ENCODE measurements at regions not wholly inside any gene's neighbourhood (a gene's known extent, or its start where the extent isn't known, plus 50 kb on each side); places are given as distances from the start of the nearest gene placed in this dataset.

GRCh38 chr5:113719549-113719948, 206.1 kb downstream of the YTHDC2 start:
- TF ChIP-seq SNAI2 (CRISPR knock-in tag; IDR thresholded peaks at IDR 0.05) (no peak), ISL1 (CRISPR knock-in tag; IDR thresholded peaks at IDR 0.05) (no peak), ZFP3 (CRISPR knock-in tag; IDR thresholded peaks at IDR 0.05) (no peak), CSDC2 (CRISPR knock-in tag; IDR thresholded peaks at IDR 0.05) (no peak), CSRNP3 (CRISPR knock-in tag; IDR thresholded peaks at IDR 0.05) (no peak), ZC3H10 (CRISPR knock-in tag; IDR thresholded peaks at IDR 0.05) (no peak)
- ATAC-seq: no peak

DNA sequence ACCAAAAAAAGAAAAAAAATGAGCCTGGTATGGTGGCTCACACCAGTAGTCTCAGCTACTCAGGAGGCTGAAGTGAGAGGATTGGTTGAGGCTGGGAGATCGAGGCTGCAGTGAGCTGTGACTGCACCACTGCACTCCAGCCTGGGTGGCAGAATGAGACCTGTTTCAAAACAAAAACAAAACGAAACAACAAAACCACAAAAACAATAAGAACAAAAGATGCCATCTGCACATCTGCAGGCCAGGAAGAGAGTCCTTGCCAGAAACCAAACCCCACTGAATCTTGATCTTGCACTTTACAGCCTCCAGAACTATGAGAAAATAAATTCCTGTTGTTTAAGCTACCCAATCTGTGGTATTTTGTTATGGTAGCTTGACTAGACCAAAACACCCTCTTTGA, 207.7 kb downstream of the YTHDC2 start:
- no peak for ATAC-seq
- TF ChIP-seq RARB (CRISPR knock-in tag; IDR thresholded peaks at IDR 0.05) (no peak), TSHZ2 (CRISPR knock-in tag; IDR thresholded peaks at IDR 0.05) (no peak), ZFP3 (CRISPR knock-in tag; IDR thresholded peaks at IDR 0.05) (no peak), ZNF70 (CRISPR knock-in tag; IDR thresholded peaks at IDR 0.05) (no peak), TCF4 (CRISPR knock-in tag; IDR thresholded peaks at IDR 0.05; ENCODE audit: borderline replicate concordance) (no peak), ZC3H10 (CRISPR knock-in tag; IDR thresholded peaks at IDR 0.05) (no peak), TOX (CRISPR knock-in tag; IDR thresholded peaks at IDR 0.05; ENCODE audit: borderline replicate concordance) (no peak), ZNF8 (CRISPR knock-in tag; IDR thresholded peaks at IDR 0.05) (no peak), PPARA (CRISPR knock-in tag; IDR thresholded peaks at IDR 0.05; ENCODE audit: borderline replicate concordance) (no peak), BACH2 (CRISPR knock-in tag; IDR thresholded peaks at IDR 0.05; ENCODE audit: borderline replicate concordance) (no peak), ZFP30 (CRISPR knock-in tag; IDR thresholded peaks at IDR 0.05) (no peak), ZNF565 (CRISPR knock-in tag; conservative IDR thresholded peaks at IDR 0.05; ENCODE audit: low read depth) (no peak), GLIS3 (CRISPR knock-in tag; IDR thresholded peaks at IDR 0.05) (no peak), CSRNP3 (CRISPR knock-in tag; IDR thresholded peaks at IDR 0.05) (no peak), ARNTL (CRISPR knock-in tag; IDR thresholded peaks at IDR 0.05; ENCODE audit: borderline replicate concordance, low read depth) (no peak)
- TF ChIP-seq, protein P1, sequence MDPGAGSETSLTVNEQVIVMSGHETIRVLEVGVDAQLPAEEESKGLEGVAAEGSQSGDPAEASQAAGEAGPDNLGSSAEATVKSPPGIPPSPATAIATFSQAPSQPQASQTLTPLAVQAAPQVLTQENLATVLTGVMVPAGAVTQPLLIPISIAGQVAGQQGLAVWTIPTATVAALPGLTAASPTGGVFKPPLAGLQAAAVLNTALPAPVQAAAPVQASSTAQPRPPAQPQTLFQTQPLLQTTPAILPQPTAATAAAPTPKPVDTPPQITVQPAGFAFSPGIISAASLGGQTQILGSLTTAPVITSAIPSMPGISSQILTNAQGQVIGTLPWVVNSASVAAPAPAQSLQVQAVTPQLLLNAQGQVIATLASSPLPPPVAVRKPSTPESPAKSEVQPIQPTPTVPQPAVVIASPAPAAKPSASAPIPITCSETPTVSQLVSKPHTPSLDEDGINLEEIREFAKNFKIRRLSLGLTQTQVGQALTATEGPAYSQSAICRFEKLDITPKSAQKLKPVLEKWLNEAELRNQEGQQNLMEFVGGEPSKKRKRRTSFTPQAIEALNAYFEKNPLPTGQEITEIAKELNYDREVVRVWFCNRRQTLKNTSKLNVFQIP (CRISPR knock-in tag; IDR thresholded peaks at IDR 0.05; ENCODE audit: borderline replicate concordance, low read depth): no peak

GRCh38 chr5:113723021-113723420, 209.5 kb downstream of the YTHDC2 start:
- ATAC-seq: no peak
- no peak for TF ChIP-seq CREB5 (CRISPR knock-in tag; IDR thresholded peaks at IDR 0.05; ENCODE audit: low read depth)
- no peak for TF ChIP-seq ZNF70 (CRISPR knock-in tag; IDR thresholded peaks at IDR 0.05)

GRCh38 chr5:113735751-113736150, 222.3 kb downstream of the YTHDC2 start:
- TF ChIP-seq PPARA (CRISPR knock-in tag; IDR thresholded peaks at IDR 0.05; ENCODE audit: borderline replicate concordance) (no peak), ZNF8 (CRISPR knock-in tag; IDR thresholded peaks at IDR 0.05) (no peak), CREB5 (CRISPR knock-in tag; IDR thresholded peaks at IDR 0.05; ENCODE audit: low read depth) (no peak), ZNF565 (CRISPR knock-in tag; conservative IDR thresholded peaks at IDR 0.05; ENCODE audit: low read depth) (no peak), GLIS3 (CRISPR knock-in tag; IDR thresholded peaks at IDR 0.05) (no peak), ZNF70 (CRISPR knock-in tag; IDR thresholded peaks at IDR 0.05) (no peak), ARNTL (CRISPR knock-in tag; IDR thresholded peaks at IDR 0.05; ENCODE audit: borderline replicate concordance, low read depth) (no peak), OSR1 (CRISPR knock-in tag; IDR thresholded peaks at IDR 0.05) (no peak)
- TF ChIP-seq, protein P1 (CRISPR knock-in tag; IDR thresholded peaks at IDR 0.05; ENCODE audit: borderline replicate concordance, low read depth): no peak
- no peak for ATAC-seq

Data from SK-N-SH treated with all-trans-retinoic acid at 6 μM for 48 hours (cell line).